Stimulated activated naive B cell treated with anti-CD40 and anti-IgM and Interleukin-4, amounts not matched to agents 10 μg/mL and 1 μg/mL and 100 μg/mL, for 72 hours (primary cell): ENCODE measurements at regions not wholly inside any gene's neighbourhood (a gene's known extent, or its start where the extent isn't known, plus 50 kb on each side); places are given as distances from the start of the nearest gene placed in this dataset.

Experiments used
- ATAC-seq, 2 donors: fragments of 150-1000 bp; cut with Tn5 transposase; replicated peaks; 2 replicates each; pipeline ENCODE4 v1.10.0; 2021; ENCODE audit warnings: moderate library complexity in 1 of 2
- DNase-seq: peaks from one replicate; pipeline ENCODE4 v3.0.0; 2021
- H3K27ac Mint-ChIP-seq: one replicate; pipeline ENCODE4 v1.8.0; 2022; ENCODE audit warnings: mild to moderate bottlenecking, mixed read lengths
- H3K27me3 Mint-ChIP-seq, 2 donors: one replicate each; pipeline ENCODE4 v1.8.0; 2022; ENCODE audit warnings: mixed read lengths in 2 of 2
- H3K36me3 Mint-ChIP-seq, 2 donors: one replicate each; pipeline ENCODE4 v1.8.0; 2022; ENCODE audit warnings: mixed read lengths in 2 of 2, mild to moderate bottlenecking in 1 of 2
- H3K4me1 Mint-ChIP-seq, 2 donors: one replicate each; pipeline ENCODE4 v1.8.0; 2022; ENCODE audit warnings: mixed read lengths in 2 of 2, mild to moderate bottlenecking in 1 of 2
- H3K4me3 Mint-ChIP-seq, 2 donors: one replicate each; pipeline ENCODE4 v1.8.0; 2022; ENCODE audit warnings: mild to moderate bottlenecking in 2 of 2, mixed read lengths in 2 of 2, moderate library complexity in 1 of 2
- H3K9me3 Mint-ChIP-seq, 2 donors: one replicate each; pipeline ENCODE4 v1.8.0; 2022; ENCODE audit warnings: mixed read lengths in 2 of 2, mild to moderate bottlenecking in 1 of 2

DNA sequence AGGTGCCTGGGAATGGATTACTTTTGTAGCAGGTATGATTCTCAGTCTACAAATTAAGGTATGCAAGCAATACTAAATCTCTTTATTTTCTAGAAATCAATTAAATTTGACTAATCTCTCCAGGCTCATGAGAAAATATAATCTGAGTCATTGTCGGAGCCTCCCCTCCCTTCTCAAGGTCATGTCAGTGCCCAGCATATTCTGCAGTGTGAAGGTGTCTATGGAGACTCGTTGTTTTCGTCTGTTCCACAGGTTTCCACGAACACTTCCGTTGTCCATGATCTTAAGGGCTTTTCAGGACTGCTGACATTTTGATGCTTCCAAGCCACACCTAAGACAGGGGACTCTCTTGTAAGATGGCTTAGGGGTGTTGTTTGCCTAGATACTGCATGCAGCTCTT lies 56.6 kb upstream of the SCOC start:
- no peak overlapping the region for H3K4me3 Mint-ChIP-seq
- peaks cover 0 to 4% of the 10 kb centered on the region in 2 donors for H3K4me1 Mint-ChIP-seq
- ATAC-seq (no peak), DNase-seq (no peak)
- H3K36me3 Mint-ChIP-seq = peaks cover 0 to 3% of the 10 kb centered on the region in 2 donors
- H3K27me3 Mint-ChIP-seq = peaks cover 0 to 5% of the 10 kb centered on the region in 2 donors
- peaks cover 2 to 5% of the 10 kb centered on the region in 2 donors for H3K9me3 Mint-ChIP-seq
- no peak overlapping the region for H3K27ac Mint-ChIP-seq

DNA sequence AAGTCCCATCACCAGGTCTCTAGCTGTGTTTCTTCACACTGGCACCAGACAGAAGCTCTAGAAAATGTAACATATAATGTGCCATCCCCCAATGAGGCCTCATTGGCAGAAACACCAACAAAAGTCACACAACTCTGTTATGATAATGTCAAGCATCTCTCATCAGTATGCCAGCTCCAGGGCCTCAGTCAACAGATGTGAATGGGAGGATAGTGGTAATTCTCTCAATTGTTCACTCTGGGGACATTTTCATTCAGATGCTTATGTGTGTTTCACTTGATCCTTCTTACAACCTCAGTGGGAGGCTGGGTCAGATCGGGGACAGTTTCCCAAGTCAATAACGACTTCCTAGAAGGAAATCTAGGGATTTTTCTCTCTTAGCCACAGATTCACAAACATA lies 57.5 kb upstream of the SCOC start:
- H3K4me3 Mint-ChIP-seq = no peak overlapping the region
- H3K9me3 Mint-ChIP-seq = no peaks in the 10 kb centered on the region
- H3K36me3 Mint-ChIP-seq = no peaks in the 10 kb centered on the region
- H3K27ac Mint-ChIP-seq = no peak overlapping the region
- peaks cover 2 to 5% of the 10 kb centered on the region in 2 donors for H3K4me1 Mint-ChIP-seq
- H3K27me3 Mint-ChIP-seq = peaks cover 0 to 10% of the 10 kb centered on the region in 2 donors
- DNase-seq (no peak), ATAC-seq (no peak)

GRCh38 chr4:140315438-140315837 lies 58.0 kb upstream of the SCOC start:
- no peak for ATAC-seq
- Mint-ChIP-seq H3K4me3 (no peak overlapping the region), H3K36me3 (no peaks in the 10 kb centered on the region), H3K4me1 (peaks cover 3 to 5% of the 10 kb centered on the region in 2 donors), H3K27ac (no peak overlapping the region), H3K9me3 (no peaks in the 10 kb centered on the region), H3K27me3 (peaks cover 5 to 13% of the 10 kb centered on the region in 2 donors)
- DNase-seq = no peak

- Mint-ChIP-seq H3K4me1 (peaks cover 3 to 5% of the 10 kb centered on the region in 2 donors), H3K36me3 (no peaks in the 10 kb centered on the region), H3K9me3 (no peaks in the 10 kb centered on the region), H3K27ac (no peak overlapping the region), H3K4me3 (no peak overlapping the region), H3K27me3 (peaks cover 6 to 11% of the 10 kb centered on the region in 2 donors)
- DNase-seq = no peak
- ATAC-seq = no peak
Observed at GRCh38 chr4:140315019-140315418, 58.4 kb upstream of the SCOC start.

DNA sequence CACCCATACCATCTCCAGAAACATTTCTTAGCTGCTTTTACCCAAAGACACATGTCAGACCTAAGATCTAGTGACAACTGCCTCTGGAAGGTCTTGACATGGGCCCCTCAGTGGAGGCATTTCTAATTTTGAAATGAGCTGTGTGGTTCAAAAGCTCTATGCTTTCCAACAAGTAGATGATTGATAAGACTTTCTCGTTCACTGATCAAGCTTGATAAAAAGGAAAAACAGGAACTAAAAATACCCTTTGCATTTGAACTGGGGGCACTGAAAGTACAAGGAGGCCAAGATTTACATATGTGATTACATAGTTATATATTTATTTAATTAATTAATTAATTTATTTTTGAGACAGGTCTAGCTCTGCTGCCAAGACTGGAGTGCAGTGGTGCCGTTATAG lies 61.3 kb upstream of the SCOC start:
- H3K9me3 Mint-ChIP-seq = peaks cover 0 to 1% of the 10 kb centered on the region in 2 donors
- H3K4me3 Mint-ChIP-seq = no peak overlapping the region
- no peaks in the 10 kb centered on the region for H3K36me3 Mint-ChIP-seq
- H3K27ac Mint-ChIP-seq = no peak overlapping the region
- H3K4me1 Mint-ChIP-seq = peaks cover 3 to 5% of the 10 kb centered on the region in 2 donors
- DNase-seq (no peak), ATAC-seq (peak; percentile 19 to 36)
- H3K27me3 Mint-ChIP-seq = peaks cover 6 to 19% of the 10 kb centered on the region in 2 donors

- Mint-ChIP-seq H3K4me1 (peaks cover 3 to 5% of the 10 kb centered on the region in 2 donors), H3K4me3 (no peak overlapping the region), H3K27me3 (peaks cover 8 to 19% of the 10 kb centered on the region in 2 donors), H3K27ac (no peak overlapping the region), H3K36me3 (no peaks in the 10 kb centered on the region), H3K9me3 (peaks cover 0 to 1% of the 10 kb centered on the region in 2 donors)
- no peak for ATAC-seq
- no peak for DNase-seq
Observed at GRCh38 chr4:140311257-140311835, 62.1 kb upstream of the SCOC start.

- no peak overlapping the region for H3K4me3 Mint-ChIP-seq
- H3K36me3 Mint-ChIP-seq = no peaks in the 10 kb centered on the region
- peaks cover 0 to 1% of the 10 kb centered on the region in 2 donors for H3K9me3 Mint-ChIP-seq
- no peak overlapping the region for H3K27ac Mint-ChIP-seq
- no peak for DNase-seq
- no peak for ATAC-seq
- peaks cover 17 to 19% of the 10 kb centered on the region in 2 donors for H3K27me3 Mint-ChIP-seq
- H3K4me1 Mint-ChIP-seq = peaks cover 3 to 5% of the 10 kb centered on the region in 2 donors
Observed at GRCh38 chr4:140309124-140309870, 64.1 kb upstream of the SCOC start.

DNA sequence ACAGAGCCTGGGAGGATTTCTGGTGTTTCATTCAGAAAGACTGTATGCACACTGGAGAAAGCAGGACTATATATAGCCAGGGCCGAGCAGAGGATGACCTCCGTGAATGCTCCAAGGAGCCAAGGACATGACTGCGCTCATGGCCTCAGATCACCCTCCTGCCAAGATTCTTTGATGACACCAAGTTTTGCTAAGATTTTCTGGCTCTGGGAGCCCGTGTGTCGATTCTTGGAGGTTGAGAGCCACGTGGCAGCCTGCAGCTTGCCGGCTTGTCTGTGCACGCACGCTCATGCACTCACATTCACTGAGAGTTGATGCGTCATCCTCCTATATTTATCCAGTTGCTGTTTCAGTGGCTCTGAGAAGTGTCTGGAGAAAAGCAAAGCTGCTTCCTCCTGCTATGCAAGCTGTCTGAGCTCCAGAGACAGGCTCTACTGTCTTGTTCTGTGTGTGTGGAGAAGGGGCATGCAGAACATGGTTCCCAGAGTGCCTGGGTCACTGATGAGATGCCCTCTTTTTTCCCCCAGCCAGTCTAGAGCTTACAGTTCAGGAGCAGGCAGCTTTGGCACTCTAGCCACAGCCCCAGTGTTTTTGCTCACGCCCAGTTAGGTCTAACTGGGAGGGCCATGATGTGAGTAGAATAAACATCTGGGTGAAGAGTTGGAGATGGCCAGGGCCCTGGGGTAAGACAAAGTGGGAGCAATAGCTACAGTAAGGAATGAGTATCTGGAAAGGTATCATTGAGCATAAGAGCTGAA lies 64.9 kb upstream of the SCOC start:
- Mint-ChIP-seq H3K4me3 (no peak overlapping the region), H3K27ac (no peak overlapping the region), H3K27me3 (peaks cover 17 to 23% of the 10 kb centered on the region in 2 donors), H3K4me1 (peaks cover 3 to 5% of the 10 kb centered on the region in 2 donors), H3K36me3 (no peaks in the 10 kb centered on the region), H3K9me3 (peaks cover 0 to 1% of the 10 kb centered on the region in 2 donors)
- DNase-seq (no peak), ATAC-seq (no peak)

DNA sequence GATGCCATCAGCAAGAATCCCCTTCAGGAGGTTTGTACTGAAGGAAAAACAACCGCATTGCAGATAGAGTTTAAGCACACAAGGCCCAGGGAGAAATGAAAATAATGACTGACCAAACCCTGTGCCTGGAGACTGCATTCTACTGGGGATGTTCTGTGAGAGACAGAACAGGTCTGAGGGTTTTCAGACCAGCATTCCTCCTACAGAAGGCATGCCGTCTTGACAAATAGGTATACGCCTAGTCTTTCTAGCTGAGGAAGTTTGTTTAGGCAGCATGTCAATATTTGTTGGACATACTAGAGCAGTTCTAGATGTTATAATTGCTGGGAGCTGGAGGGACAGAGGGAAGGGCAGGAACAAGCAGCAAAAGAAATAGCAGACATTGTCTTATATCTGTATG lies 68.4 kb upstream of the SCOC start:
- Mint-ChIP-seq H3K36me3 (no peaks in the 10 kb centered on the region), H3K27ac (no peak overlapping the region), H3K27me3 (peaks cover 12 to 13% of the 10 kb centered on the region in 2 donors), H3K9me3 (peaks cover 0 to 1% of the 10 kb centered on the region in 2 donors), H3K4me1 (peaks cover 0 to 4% of the 10 kb centered on the region in 2 donors), H3K4me3 (no peak overlapping the region)
- DNase-seq (no peak), ATAC-seq (no peak)

DNA sequence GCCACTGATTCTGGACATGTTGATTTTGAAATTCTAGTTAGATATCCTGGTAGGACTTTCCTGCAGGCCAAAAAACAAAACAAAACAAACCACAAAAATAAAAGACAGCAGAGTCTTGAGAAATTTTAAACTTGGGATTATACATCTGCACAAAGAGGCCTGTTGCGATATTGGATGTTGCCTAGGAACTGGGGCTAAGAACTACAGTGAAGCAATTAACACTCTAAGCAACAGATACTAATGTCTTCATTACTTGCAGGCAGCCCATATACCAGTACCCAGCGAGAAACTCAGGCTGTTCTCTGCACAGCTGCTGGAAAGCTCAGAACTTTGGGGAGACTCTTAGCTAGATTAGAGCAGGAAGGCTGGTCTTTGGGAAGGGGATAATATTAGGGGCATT lies 69.1 kb upstream of the SCOC start:
- H3K36me3 Mint-ChIP-seq = no peaks in the 10 kb centered on the region
- peaks cover 0 to 1% of the 10 kb centered on the region in 2 donors for H3K9me3 Mint-ChIP-seq
- ATAC-seq (no peak), DNase-seq (no peak)
- H3K27ac Mint-ChIP-seq = no peak overlapping the region
- peaks cover 0 to 5% of the 10 kb centered on the region in 2 donors for H3K4me1 Mint-ChIP-seq
- peaks cover 8 to 12% of the 10 kb centered on the region in 2 donors for H3K27me3 Mint-ChIP-seq
- H3K4me3 Mint-ChIP-seq = no peak overlapping the region

- Mint-ChIP-seq H3K9me3 (no peaks in the 10 kb centered on the region), H3K27me3 (peaks cover 8 to 12% of the 10 kb centered on the region in 2 donors), H3K4me3 (no peak overlapping the region), H3K36me3 (no peaks in the 10 kb centered on the region), H3K27ac (no peak overlapping the region), H3K4me1 (peaks cover 0 to 5% of the 10 kb centered on the region in 2 donors)
- DNase-seq (no peak), ATAC-seq (no peak)
Observed at GRCh38 chr4:140302151-140302859, 71.1 kb upstream of the SCOC start.

DNA sequence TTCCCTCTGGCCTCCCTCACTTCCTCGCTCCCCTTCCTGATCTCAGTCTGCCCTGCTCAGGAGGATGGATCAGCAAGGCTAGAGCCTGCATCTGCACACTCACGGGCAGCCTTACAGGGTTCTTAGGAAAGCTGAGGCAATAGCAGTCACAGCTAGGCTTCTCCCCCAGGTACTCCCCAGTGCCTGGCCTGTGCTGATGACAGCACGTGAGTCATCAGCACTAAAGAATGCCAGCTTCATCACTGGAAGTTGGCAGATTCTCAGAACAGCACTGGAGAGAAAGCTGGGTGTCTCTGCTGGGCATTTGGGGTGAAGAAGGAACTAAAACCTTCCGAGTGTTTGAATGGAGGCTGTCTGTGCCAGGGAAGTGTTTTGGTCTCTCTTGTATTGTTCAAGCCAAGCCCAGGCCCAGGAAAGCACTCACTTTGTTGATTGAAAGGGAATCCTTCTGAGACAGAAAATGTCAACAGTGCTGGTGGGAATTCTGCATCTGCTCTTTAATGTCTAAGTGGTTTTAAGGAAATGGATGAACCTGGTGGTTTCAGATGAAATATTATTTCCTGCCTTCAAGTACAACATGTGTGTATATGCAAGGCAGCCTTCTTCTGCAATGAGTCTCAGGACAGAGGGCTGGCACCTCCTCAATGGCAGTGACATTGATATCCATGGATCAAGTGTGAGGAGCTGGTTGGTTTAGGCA lies 73.0 kb upstream of the SCOC start:
- ATAC-seq = peak; percentile 29 to 38
- H3K4me1 Mint-ChIP-seq = peaks cover 4 to 13% of the 10 kb centered on the region in 2 donors
- H3K9me3 Mint-ChIP-seq = no peaks in the 10 kb centered on the region
- no peak for DNase-seq
- no peak overlapping the region for H3K27ac Mint-ChIP-seq
- H3K36me3 Mint-ChIP-seq = no peaks in the 10 kb centered on the region
- H3K4me3 Mint-ChIP-seq = no peak overlapping the region
- H3K27me3 Mint-ChIP-seq = peaks cover under 1 to 9% of the 10 kb centered on the region in 2 donors

DNA sequence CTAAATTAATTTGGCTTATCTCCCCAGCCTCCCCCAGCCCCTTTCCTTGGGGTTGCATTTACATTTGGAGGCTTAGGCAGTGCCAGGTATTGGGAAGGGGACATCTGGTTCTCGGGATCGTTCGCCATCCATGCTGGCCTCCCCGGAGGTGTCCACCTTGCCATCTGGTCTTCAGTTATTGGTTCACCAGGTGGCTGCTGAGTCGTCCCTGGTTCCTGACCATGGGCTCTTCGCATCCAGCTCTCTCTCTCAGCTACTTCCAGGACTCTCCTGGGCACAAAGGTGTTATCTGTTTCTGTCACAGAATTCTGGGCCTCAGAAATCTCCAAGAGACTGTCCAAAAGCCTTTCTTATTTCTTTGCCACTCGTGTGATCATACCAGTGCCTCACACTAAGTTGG lies 75.4 kb upstream of the SCOC start:
- H3K36me3 Mint-ChIP-seq = no peaks in the 10 kb centered on the region
- H3K27ac Mint-ChIP-seq = no peak overlapping the region
- DNase-seq = no peak
- H3K9me3 Mint-ChIP-seq = no peaks in the 10 kb centered on the region
- ATAC-seq = no peak
- no peak overlapping the region for H3K4me3 Mint-ChIP-seq
- H3K4me1 Mint-ChIP-seq = peaks cover 4 to 16% of the 10 kb centered on the region in 2 donors
- peaks cover 0 to 11% of the 10 kb centered on the region in 2 donors for H3K27me3 Mint-ChIP-seq

GRCh38 chr4:140297221-140297570 lies 76.2 kb upstream of the SCOC start:
- H3K36me3 Mint-ChIP-seq = no peaks in the 10 kb centered on the region
- no peaks in the 10 kb centered on the region for H3K9me3 Mint-ChIP-seq
- H3K4me3 Mint-ChIP-seq = no peak overlapping the region
- no peak for ATAC-seq
- no peak for DNase-seq
- H3K27me3 Mint-ChIP-seq = peaks cover 0 to 13% of the 10 kb centered on the region in 2 donors
- H3K27ac Mint-ChIP-seq = no peak overlapping the region
- H3K4me1 Mint-ChIP-seq = peaks cover 4 to 16% of the 10 kb centered on the region in 2 donors
